GM12865 (cell line): ENCODE measurements at regions not wholly inside any gene's neighbourhood (a gene's known extent, or its start where the extent isn't known, plus 50 kb on each side); places are given as distances from the start of the nearest gene placed in this dataset.
"Not testable (repeated sequence)": the region's sequence is repeated elsewhere in the genome, so short reads cannot be mapped to it uniquely, and the experiment has no call there.

ENCODE experiments used
- DNase-seq: peaks from one replicate; pipeline ENCODE4 v3.0.0; 2010; ENCODE audit warnings: low read depth
- H3K4me3 ChIP-seq: 2 replicates; pipeline ENCODE4 v1.5.1; 2011; ENCODE audit warnings: mild to moderate bottlenecking, low read depth, low read length, control low read depth
- CTCF ChIP-seq: IDR thresholded peaks from 2 replicates; pipeline ENCODE4 v1.5.1; 2011; ENCODE audit warnings: low read length, control low read depth, low read depth, inconsistent platforms; ENCODE audit not compliant: insufficient read depth; ENCODE audit errors: missing control alignments

GRCh38 chr6:58290177-58290576 is 972.7 kb downstream of the PRIM2 start:
- no peak overlapping the region for H3K4me3 ChIP-seq
- DNase-seq = no peak

GRCh38 chr6:58291319-58291718 is 973.9 kb downstream of the PRIM2 start:
- not testable (repeated sequence) for DNase-seq, H3K4me3 ChIP-seq

More at GRCh38 chr6:58290177-58290576, 972.7 kb downstream of the PRIM2 start:
- no peak for TF ChIP-seq CTCF

- not testable (repeated sequence) for H3K4me3 ChIP-seq, DNase-seq
Observed at GRCh38 chr6:58307901-58308300, 990.5 kb downstream of the PRIM2 start.

GRCh38 chr6:58332108-58332507 is 1014.7 kb downstream of the PRIM2 start:
- not testable (repeated sequence) for DNase-seq, H3K4me3 ChIP-seq

- H3K4me3 ChIP-seq, DNase-seq: not testable (repeated sequence)
Observed at GRCh38 chr6:58342287-58342686, 1024.9 kb downstream of the PRIM2 start.

- not testable (repeated sequence) for H3K4me3 ChIP-seq, DNase-seq
Observed at GRCh38 chr6:58347534-58347933, 1030.1 kb downstream of the PRIM2 start.

GRCh38 chr6:58351619-58352018 is 1034.2 kb downstream of the PRIM2 start:
- not testable (repeated sequence) for H3K4me3 ChIP-seq, DNase-seq

GRCh38 chr6:58358452-58358851 is 1041.0 kb downstream of the PRIM2 start:
- H3K4me3 ChIP-seq, DNase-seq: not testable (repeated sequence)

GRCh38 chr6:58365856-58366255 is 1048.4 kb downstream of the PRIM2 start:
- not testable (repeated sequence) for DNase-seq, H3K4me3 ChIP-seq

GRCh38 chr6:58406659-58407058 is 1089.2 kb downstream of the PRIM2 start:
- not testable (repeated sequence) for DNase-seq, H3K4me3 ChIP-seq

GRCh38 chr6:58419321-58419720 is 1101.9 kb downstream of the PRIM2 start:
- H3K4me3 ChIP-seq = no peak overlapping the region
- TF ChIP-seq CTCF = no peak
- no peak for DNase-seq
